ENCODE measurements at regions not wholly inside any gene's neighbourhood (a gene's known extent, or its start where the extent isn't known, plus 50 kb on each side); places are given as distances from the start of the nearest gene placed in this dataset.

- DNase-seq (ENCODE audit: low spot score) = no peak
- Mint-ChIP-seq H3K4me3 (no peak overlapping the region), H3K27me3 (ENCODE audit: insufficient read depth, low read depth, poor library complexity) (no peaks in the 10 kb centered on the region), H3K27ac (no peak overlapping the region), H3K36me3 (ENCODE audit: low read depth) (no peaks in the 10 kb centered on the region), H3K4me1 (no peaks in the 10 kb centered on the region; the same call in 2 of the 3 replicates), H3K9me3 (no peaks in the 10 kb centered on the region)
- H2AFZ ChIP-seq = no peak overlapping the region
- H3K9me2 ChIP-seq (ENCODE audit: insufficient read depth) = no peaks in the 10 kb centered on the region
- no peaks in the 10 kb centered on the region for H3K36me3 ChIP-seq (ENCODE audit: insufficient read depth)
- no peak for ATAC-seq
- no peak overlapping the region for H3K4me3 ChIP-seq
- no peaks in the 10 kb centered on the region for H3K27me3 ChIP-seq (ENCODE audit: insufficient read depth)
- TF ChIP-seq CTCF (conservative IDR thresholded peaks at IDR 0.05; ENCODE audit: low read depth in 2 of 2) (no peak), POLR2AphosphoS5 (IDR thresholded peaks at IDR 0.05; ENCODE audit: low read depth) (no peak), ZNF331 (CRISPR knock-in tag; IDR thresholded peaks at IDR 0.05; ENCODE audit: low read depth) (no peak), ZNF114 (CRISPR knock-in tag; IDR thresholded peaks at IDR 0.05) (no peak), REST (IDR thresholded peaks at IDR 0.05; ENCODE audit: unreplicated experiment) (no peak), STAT1 (IDR thresholded peaks at IDR 0.05; ENCODE audit: unreplicated experiment) (no peak), EZH2 (IDR thresholded peaks at IDR 0.05; ENCODE audit: low read depth, unreplicated experiment) (no peak), ZNF462 (CRISPR knock-in tag; IDR thresholded peaks at IDR 0.05) (no peak), JUNB (IDR thresholded peaks at IDR 0.05; ENCODE audit: unreplicated experiment) (no peak), ETS1 (IDR thresholded peaks at IDR 0.05) (no peak), EZH2phosphoT487 (IDR thresholded peaks at IDR 0.05; ENCODE audit: unreplicated experiment) (no peak), NANOG (IDR thresholded peaks at IDR 0.05; ENCODE audit: borderline replicate concordance) (no peak), CREB1 (CRISPR knock-in tag; IDR thresholded peaks at IDR 0.05; ENCODE audit: low read depth) (no peak)
- no peaks in the 10 kb centered on the region for H3F3A ChIP-seq (replicated peaks; ENCODE audit: low read depth)
- H4K20me1 ChIP-seq (replicated peaks; ENCODE audit: insufficient read depth) = no peaks in the 10 kb centered on the region
- no peak overlapping the region for H3K27ac ChIP-seq (ENCODE audit: low read depth)
- H3K4me2 ChIP-seq = no peak overlapping the region
- no peaks in the 10 kb centered on the region for H3K4me1 ChIP-seq (ENCODE audit: insufficient read depth)
- no peaks in the 10 kb centered on the region for H3K79me2 ChIP-seq (replicated peaks; ENCODE audit: insufficient read depth)
Measured at GRCh38 chr7:94338921-94339371, 55.7 kb upstream of the COL1A2 start.
